Hepatocyte (in vitro differentiated cells): ENCODE measurements at regions not wholly inside any gene's neighbourhood (a gene's known extent, or its start where the extent isn't known, plus 50 kb on each side); places are given as distances from the start of the nearest gene placed in this dataset.

ENCODE experiments used
- CTCF ChIP-seq: fragments of 200-600 bp; sonication (generic); IDR thresholded peaks from 2 replicates; pipeline ENCODE4 v1.5.1; 2016; ENCODE audit warnings: antibody characterized with exemption, mild to moderate bottlenecking; ENCODE audit not compliant: poor library complexity
- EZH2 ChIP-seq: fragments of 200-600 bp; sonication (generic); IDR thresholded peaks from 2 replicates; pipeline ENCODE4 v1.6.1; 2016; ENCODE audit warnings: antibody characterized with exemption, mild to moderate bottlenecking, borderline replicate concordance
- EZH2phosphoT487 ChIP-seq: fragments of 200-600 bp; sonication (generic); IDR thresholded peaks from one replicate; pipeline ENCODE4 v1.6.1; 2018; ENCODE audit warnings: antibody characterized with exemption, mild to moderate bottlenecking, low read depth, moderate library complexity; ENCODE audit not compliant: unreplicated experiment, severe bottlenecking

GRCh38 chr9:79131246-79131774 is 440.5 kb upstream of the TLE4 start:
- no peak for TF ChIP-seq CTCF
- TF ChIP-seq EZH2phosphoT487 = no peak
- no peak for TF ChIP-seq EZH2
